K562 (cell line): ENCODE measurements at regions not wholly inside any gene's neighbourhood (a gene's known extent, or its start where the extent isn't known, plus 50 kb on each side); places are given as distances from the start of the nearest gene placed in this dataset.

Experiments
- ATAC-seq: fragments of 200-7000 bp; cut with Tn5 transposase; 3 replicates; pipeline ENCODE4 v1.9.1; 2020; ENCODE audit warnings: moderate library complexity
- BruUV-seq: library from RNA; stranded (reverse); fragments of 400-500 nt; replicated peaks from 2 replicates; lab custom pipeline; 2021; lab: Mats Ljungman, UMichigan
- CTCF ChIA-PET: fragments of 300-600 bp; formaldehyde crosslinking; extraction: SDS; loops from one replicate; lab custom pipeline; 2021; ENCODE audit warnings: low intra/inter-chr PET ratio; lab: Yijun Ruan, JAX
- POLR2A ChIA-PET: fragments of 300-600, 350-650 bp; sonication (Branson Sonifier 250); formaldehyde crosslinking; extraction: SDS; loops from one replicate; lab custom pipeline; 2021; ENCODE audit warnings: antibody characterized with exemption, inconsistent platforms; lab: Yijun Ruan, JAX
- DNase-seq, 4 experiments: peaks; one replicate each; pipeline versions ENCODE4 v3.0.0 to v3.0.0-alpha.2; 2011 to 2018; ENCODE audit warnings: low spot score in 3 of 4, mixed read lengths in 3 of 4; ENCODE audit errors: extremely low read depth in 1 of 4
- FAIRE-seq: peaks from 2 replicates; lab custom pipeline; 2011; peaks lifted over from hg19 to GRCh38; lab: Jason Lieb, UNC
- H2AFZ ChIP-seq: 2 replicates; pipeline ENCODE4 v1.6.0; 2011; ENCODE audit warnings: low read depth, low read length, control low read depth, inconsistent platforms
- H3K27ac ChIP-seq: fragments of 200-600 bp; 3 replicates; pipeline ENCODE4 v1.8.0; 2011; ENCODE audit warnings: low read depth, mild to moderate bottlenecking, control low read depth, inconsistent platforms, low read length, moderate library complexity, mixed read lengths; ENCODE audit errors: extremely low read depth
- H3K27me3 ChIP-seq, 2 experiments: fragments of 300-600 bp in 1 of 2; 2 replicates in 1 of 2; 3 replicates in 1 of 2; pipeline versions ENCODE4 v1.6.0 to v1.8.0; 2011; ENCODE audit warnings: inconsistent platforms in 2 of 2, low read length in 2 of 2, mild to moderate bottlenecking in 1 of 2, mixed read lengths in 1 of 2, moderate library complexity in 1 of 2; ENCODE audit not compliant: control insufficient read depth in 2 of 2, insufficient read depth in 2 of 2
- H3K36me3 ChIP-seq: fragments of 300-600 bp; 3 replicates; pipeline ENCODE4 v1.8.0; 2011; ENCODE audit warnings: mild to moderate bottlenecking, low read length, inconsistent platforms; ENCODE audit not compliant: control insufficient read depth, insufficient read depth
- H3K4me1 ChIP-seq, 2 experiments: fragments of 200-600 bp in 1 of 2; replicated peaks in 1 of 2; 2 replicates in 1 of 2; 3 replicates in 1 of 2; pipeline versions ENCODE4 v1.5.1 to v1.8.0; 2011; ENCODE audit warnings: inconsistent platforms in 2 of 2, low read length in 2 of 2, mild to moderate bottlenecking in 1 of 2, mixed read lengths in 1 of 2, moderate library complexity in 1 of 2; ENCODE audit not compliant: control insufficient read depth in 2 of 2, insufficient read depth in 2 of 2
- H3K4me2 ChIP-seq: 2 replicates; pipeline ENCODE4 v1.6.1; 2011; ENCODE audit warnings: low read length, control low read depth, inconsistent platforms, mixed read lengths; ENCODE audit not compliant: insufficient read depth
- H3K4me3 ChIP-seq: fragments of 200-600 bp; sonication (generic), shearing (Covaris generic); 2 replicates; pipeline ENCODE4 v1.5.1; 2016; ENCODE audit warnings: control low read depth, inconsistent platforms
- H3K79me2 ChIP-seq: fragments of 200-600 bp; 3 replicates; pipeline ENCODE4 v1.8.0; 2011; ENCODE audit warnings: low read length, inconsistent platforms; ENCODE audit not compliant: control insufficient read depth, insufficient read depth
- H3K9ac ChIP-seq, 2 experiments: 2 replicates each; pipeline versions ENCODE4 v1.6.0 to v1.6.1; 2011; ENCODE audit warnings: low read depth in 2 of 2, low read length in 2 of 2, control low read depth in 1 of 2, inconsistent platforms in 1 of 2, mild to moderate bottlenecking in 1 of 2, mixed read lengths in 1 of 2; ENCODE audit not compliant: insufficient read depth in 1 of 2
- H3K9me1 ChIP-seq: one replicate; pipeline ENCODE4 v1.6.0; 2011; ENCODE audit warnings: inconsistent platforms, mild to moderate bottlenecking, low read length, moderate library complexity; ENCODE audit not compliant: control insufficient read depth, insufficient read depth
- H3K9me3 ChIP-seq: replicated peaks from 2 replicates; pipeline ENCODE4 v1.5.1; 2011; ENCODE audit warnings: low read depth, low read length, inconsistent platforms; ENCODE audit not compliant: control insufficient read depth, insufficient read depth
- H4K20me1 ChIP-seq: replicated peaks from 2 replicates; pipeline ENCODE4 v1.6.1; 2011; ENCODE audit warnings: low read length, inconsistent platforms, mixed read lengths; ENCODE audit not compliant: control insufficient read depth, insufficient read depth
- HEY1 ChIP-seq: fragments of 250-450 bp; sonication (Bioruptor Pico); IDR thresholded peaks from 2 replicates; pipeline ENCODE4 v1.5.0; 2020; ENCODE audit warnings: mild to moderate bottlenecking, moderate library complexity, borderline replicate concordance
- KLF6 ChIP-seq: fragments of 250-450 bp; sonication (Bioruptor Pico); IDR thresholded peaks from 2 replicates; pipeline ENCODE4 v1.4.0; 2020; ENCODE audit warnings: mild to moderate bottlenecking, moderate library complexity, borderline replicate concordance
- MECOM ChIP-seq: fragments of 250-450 bp; sonication (Bioruptor Pico); IDR thresholded peaks from 2 replicates; pipeline ENCODE4 v1.8.0; 2022; ENCODE audit warnings: inconsistent platforms
- PHB ChIP-seq: fragments of 250-450 bp; sonication (Bioruptor Pico); IDR thresholded peaks from 2 replicates; pipeline ENCODE4 v1.5.0; 2021
- PHB2 ChIP-seq: fragments of 450-650 bp; IDR thresholded peaks from 2 replicates; pipeline ENCODE4 v1.6.1; 2017; ENCODE audit warnings: low read depth
- PHF20 ChIP-seq: fragments of 450-650 bp; IDR thresholded peaks from 2 replicates; pipeline ENCODE4 v1.6.1; 2018; ENCODE audit not compliant: partially characterized antibody
- SP1 ChIP-seq: sonication (generic); formaldehyde crosslinking; IDR thresholded peaks from 2 replicates; pipeline ENCODE4 v1.8.1; 2022; ENCODE audit warnings: mild to moderate bottlenecking, missing genetic modification reagents
- U2AF2 ChIP-seq: fragments of 200-400 bp; formaldehyde crosslinking; optimal IDR thresholded peaks from 2 replicates; pipeline ENCODE3; 2017; ENCODE audit warnings: low read depth, mild to moderate bottlenecking, low read length
- ZNF12 ChIP-seq: sonication (generic); formaldehyde crosslinking; IDR thresholded peaks from 2 replicates; pipeline ENCODE4 v1.4.0; 2020; ENCODE audit warnings: mild to moderate bottlenecking, missing genetic modification reagents
- ZNF436 ChIP-seq: fragments of 250-450, 450-650 bp; sonication (Bioruptor Pico); formaldehyde crosslinking; IDR thresholded peaks from 2 replicates; pipeline ENCODE4 v1.7.0; 2020; ENCODE audit warnings: mild to moderate bottlenecking
- ZNF717 ChIP-seq: fragments of 250-450 bp; sonication (Bioruptor Pico); IDR thresholded peaks from 2 replicates; pipeline ENCODE4 v1.5.0; 2021
- WGBS: fragments of 100-300 bp; shearing (Covaris generic); methylation state at CpG from one replicate; pipeline ENCODE4 v1.1.6; 2016; ENCODE audit warnings: low coverage, mixed read lengths; ENCODE audit not compliant: insufficient coverage; ENCODE audit errors: missing lambda C conversion rate; 5-methylcytosine and 5-hydroxymethylcytosine counted together
- in situ Hi-C: fragments of 300-500 bp; cut with MboI; formaldehyde crosslinking; loops from 4 replicates; pipeline ENCODE4 v1.15.0; 2018; ENCODE audit warnings: inconsistent platforms, mixed read lengths
- intact Hi-C: fragments of 100-400 bp; cut with micrococcal nuclease; formaldehyde crosslinking; loops from 2 replicates; pipeline ENCODE4 v1.14.2; 2022

DNA sequence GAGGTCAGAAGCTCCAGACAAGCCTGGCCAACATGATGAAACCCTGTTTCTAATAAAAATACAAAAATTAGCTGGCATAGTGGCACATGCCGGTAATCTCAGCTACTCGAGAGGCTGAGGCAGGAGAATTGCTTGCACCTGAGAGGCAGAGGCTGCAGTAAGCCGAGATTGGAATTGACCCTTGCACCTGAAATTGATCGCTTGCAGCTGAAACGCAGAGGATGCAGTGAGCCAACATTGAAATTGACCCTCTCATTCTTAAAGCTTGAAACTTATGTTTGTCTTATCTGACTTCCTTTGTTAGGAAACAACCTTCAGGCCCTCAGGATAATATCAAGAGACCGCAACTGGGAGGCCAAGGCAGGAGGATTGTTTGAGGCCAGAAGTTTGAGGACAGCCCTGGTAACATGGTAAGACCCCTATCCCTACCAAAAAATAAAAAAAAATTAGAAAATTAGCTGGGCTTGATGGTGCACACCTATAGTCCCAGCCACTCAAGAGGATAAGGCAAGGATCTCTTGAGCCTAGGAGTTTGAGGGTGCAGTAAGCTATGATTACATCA lies 376.6 kb upstream of the XYLT1 start:
- TF ChIP-seq PHB (CRISPR knock-in tag) (no peak), U2AF2 (no peak), ZNF12 (CRISPR knock-in tag) (no peak), ZNF436 (CRISPR knock-in tag) (no peak), ZNF717 (CRISPR knock-in tag) (no peak), PHF20 (no peak), PHB2 (no peak), KLF6 (CRISPR knock-in tag) (no peak), MECOM (no peak), HEY1 (CRISPR knock-in tag) (no peak), SP1 (no peak)
- intact Hi-C loops (no loop called here), in situ Hi-C loops (no loop called here)
- Histone ChIP-seq H2AFZ (no peak overlapping the region), H3K4me3 (no peak overlapping the region), H3K79me2 (no peaks in the 10 kb centered on the region), H3K27ac (no peak overlapping the region), H3K4me1 (no peaks in the 10 kb centered on the region), H4K20me1 (no peaks in the 10 kb centered on the region), H3K9me1 (no peaks in the 10 kb centered on the region), H3K4me2 (no peak overlapping the region), H3K9me3 (no peaks in the 10 kb centered on the region), H3K27me3 (peaks cover 4% of the 10 kb centered on the region in 2 experiments; a peak in 3 of 5 replicates), H3K9ac (no peak overlapping the region), H3K36me3 (no peaks in the 10 kb centered on the region)
- BruUV-seq, result no TSS peak
- 13% methylated on average over 6 of the region's 6 CpGs for WGBS
- POLR2A ChIA-PET, result no interaction called here
- DNase-seq, result no peak
- FAIRE-seq, result no peak
- no peak for ATAC-seq
- CTCF ChIA-PET, result no interaction called here
